Ovary (tissue), 3 donors: ENCODE measurements at regions not wholly inside any gene's neighbourhood (a gene's known extent, or its start where the extent isn't known, plus 50 kb on each side); places are given as distances from the start of the nearest gene placed in this dataset.

Experiments used
- EP300 ChIP-seq: sonication (generic); formaldehyde crosslinking; IDR thresholded peaks from one replicate; pipeline ENCODE4 v1.6.1; 2017; ENCODE audit warnings: antibody characterized with exemption
- TF ChIP-seq, protein P1 (sequence below), 3 donors: fragments of 450-650 bp in 2 of 3; fragments of 200-600 bp in 1 of 3; IDR thresholded peaks; one replicate each; pipeline versions ENCODE4 v1.5.1 to v1.8.0; 2016 to 2022; ENCODE audit warnings: antibody characterized with exemption in 3 of 3, mild to moderate bottlenecking in 1 of 3
- donor health status: DM: no; HTN: no; CAD: no.

DNA sequence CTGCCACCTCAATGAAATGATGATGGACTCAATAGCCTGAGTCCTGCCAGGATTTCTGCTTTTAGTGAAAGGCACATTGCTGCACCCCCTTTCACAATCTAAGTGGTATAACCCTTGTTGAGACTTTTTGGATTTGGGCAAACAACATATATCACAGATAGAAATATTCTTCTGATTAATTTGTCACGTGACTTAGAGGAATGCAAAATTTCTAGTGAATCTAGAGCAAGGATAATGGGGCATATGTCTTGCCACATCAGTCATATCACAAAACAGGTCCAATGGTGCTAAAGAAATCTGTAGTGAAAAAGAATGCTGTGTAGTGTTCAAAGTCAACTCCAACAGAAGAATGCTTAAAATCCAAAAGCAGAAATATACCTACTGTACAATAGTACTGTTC is 1386.3 kb downstream of the LRFN5 start:
- TF ChIP-seq, protein P1, sequence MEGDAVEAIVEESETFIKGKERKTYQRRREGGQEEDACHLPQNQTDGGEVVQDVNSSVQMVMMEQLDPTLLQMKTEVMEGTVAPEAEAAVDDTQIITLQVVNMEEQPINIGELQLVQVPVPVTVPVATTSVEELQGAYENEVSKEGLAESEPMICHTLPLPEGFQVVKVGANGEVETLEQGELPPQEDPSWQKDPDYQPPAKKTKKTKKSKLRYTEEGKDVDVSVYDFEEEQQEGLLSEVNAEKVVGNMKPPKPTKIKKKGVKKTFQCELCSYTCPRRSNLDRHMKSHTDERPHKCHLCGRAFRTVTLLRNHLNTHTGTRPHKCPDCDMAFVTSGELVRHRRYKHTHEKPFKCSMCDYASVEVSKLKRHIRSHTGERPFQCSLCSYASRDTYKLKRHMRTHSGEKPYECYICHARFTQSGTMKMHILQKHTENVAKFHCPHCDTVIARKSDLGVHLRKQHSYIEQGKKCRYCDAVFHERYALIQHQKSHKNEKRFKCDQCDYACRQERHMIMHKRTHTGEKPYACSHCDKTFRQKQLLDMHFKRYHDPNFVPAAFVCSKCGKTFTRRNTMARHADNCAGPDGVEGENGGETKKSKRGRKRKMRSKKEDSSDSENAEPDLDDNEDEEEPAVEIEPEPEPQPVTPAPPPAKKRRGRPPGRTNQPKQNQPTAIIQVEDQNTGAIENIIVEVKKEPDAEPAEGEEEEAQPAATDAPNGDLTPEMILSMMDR (IDR thresholded peaks at IDR 0.05), result no peak
- no peak for TF ChIP-seq EP300
